GM06990 (cell line): ENCODE measurements at regions not wholly inside any gene's neighbourhood (a gene's known extent, or its start where the extent isn't known, plus 50 kb on each side); places are given as distances from the start of the nearest gene placed in this dataset.
"Not testable (repeated sequence)": the region's sequence is repeated elsewhere in the genome, so short reads cannot be mapped to it uniquely, and the experiment has no call there.

Source experiments
- DNase-seq: peaks from one replicate; pipeline ENCODE4 v3.0.0-alpha.2; 2011; ENCODE audit not compliant: insufficient read length; ENCODE audit errors: extremely low read depth
- H3K27me3 ChIP-seq: replicated peaks from 2 replicates; pipeline ENCODE4 v1.6.0; 2011; ENCODE audit warnings: low read length; ENCODE audit not compliant: control insufficient read depth, insufficient read depth
- H3K36me3 ChIP-seq: 2 replicates; pipeline ENCODE4 v1.5.1; 2011; ENCODE audit warnings: low read length; ENCODE audit not compliant: control insufficient read depth, insufficient read depth
- H3K4me3 ChIP-seq: replicated peaks from 2 replicates; pipeline ENCODE4 v1.5.1; 2011; ENCODE audit warnings: low read depth, mild to moderate bottlenecking, control low read depth, low read length
- CTCF ChIP-seq: IDR thresholded peaks from 2 replicates; pipeline ENCODE4 v1.5.1; 2011; ENCODE audit warnings: low read length, control low read depth, mild to moderate bottlenecking, inconsistent platforms; ENCODE audit not compliant: insufficient read depth, poor library complexity, severe bottlenecking

GRCh38 chr3:139134678-139135372 lies 90.1 kb upstream of the PRR23C start:
- Histone ChIP-seq H3K36me3 (no peaks in the 10 kb centered on the region), H3K4me3 (no peak overlapping the region), H3K27me3 (no peaks in the 10 kb centered on the region)
- no peak for TF ChIP-seq CTCF
- DNase-seq = no peak

- no peak overlapping the region for H3K4me3 ChIP-seq
These were observed 91.0 kb upstream of the PRR23C start for GRCh38 chr3:139135657-139136056.

GRCh38 chr3:139136469-139137202 lies 91.9 kb upstream of the PRR23C start:
- DNase-seq = no peak
- Histone ChIP-seq H3K4me3 (no peak overlapping the region), H3K27me3 (no peaks in the 10 kb centered on the region), H3K36me3 (no peaks in the 10 kb centered on the region)
- TF ChIP-seq CTCF = no peak

More at GRCh38 chr3:139135657-139136056, 91.0 kb upstream of the PRR23C start:
- DNase-seq = no peak
- TF ChIP-seq CTCF = no peak
- Histone ChIP-seq H3K36me3 (no peaks in the 10 kb centered on the region), H3K27me3 (no peaks in the 10 kb centered on the region)

GRCh38 chr3:139140553-139140952 lies 95.9 kb upstream of the PRR23C start:
- Histone ChIP-seq H3K36me3 (no peaks in the 10 kb centered on the region), H3K27me3 (no peaks in the 10 kb centered on the region), H3K4me3 (no peak overlapping the region)
- TF ChIP-seq CTCF = no peak
- no peak for DNase-seq

- not testable (repeated sequence) for H3K4me3 ChIP-seq, H3K27me3 ChIP-seq, DNase-seq, H3K36me3 ChIP-seq
These were observed 101.3 kb upstream of the PRR23C start for GRCh38 chr3:139145980-139146379.

GRCh38 chr3:139151530-139151929 lies 106.8 kb upstream of the PRR23C start:
- Histone ChIP-seq H3K4me3 (no peak overlapping the region), H3K27me3 (no peaks in the 10 kb centered on the region), H3K36me3 (no peaks in the 10 kb centered on the region)
- no peak for DNase-seq
- TF ChIP-seq CTCF = no peak

- not testable (repeated sequence) for H3K36me3 ChIP-seq, DNase-seq, H3K27me3 ChIP-seq, H3K4me3 ChIP-seq
These were observed 108.7 kb upstream of the PRR23C start for GRCh38 chr3:139153434-139153833.
